ENCODE measurements at regions not wholly inside any gene's neighbourhood (a gene's known extent, or its start where the extent isn't known, plus 50 kb on each side); places are given as distances from the start of the nearest gene placed in this dataset.
"Not testable (repeated sequence)": the region's sequence is repeated elsewhere in the genome, so short reads cannot be mapped to it uniquely, and the experiment has no call there.

DNA sequence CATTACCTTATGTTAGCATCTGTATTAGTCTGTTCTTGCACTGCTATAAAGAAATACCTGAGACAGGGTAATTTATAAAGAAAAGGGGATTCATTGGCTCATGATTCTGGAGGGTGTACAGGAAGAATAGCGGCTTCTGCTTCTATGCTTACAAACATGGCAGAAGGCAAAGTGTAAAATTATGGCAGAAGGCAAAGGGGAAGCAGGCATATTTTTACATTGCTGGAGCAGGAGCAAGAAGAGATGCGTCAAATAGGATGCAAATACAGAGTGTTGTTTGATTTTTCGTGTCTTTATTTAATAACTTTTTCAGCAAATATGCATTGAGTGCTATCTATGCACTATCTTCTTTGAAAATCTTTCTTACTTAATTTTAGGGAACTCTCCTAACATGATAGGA is 210.7 kb upstream of the SSTR1 start:
- Mint-ChIP-seq H3K36me3 (no peaks in the 10 kb centered on the region), H3K9me3 (no peaks in the 10 kb centered on the region), H3K27me3 (no peaks in the 10 kb centered on the region), H3K4me3 (no peak overlapping the region), H3K4me1 (ENCODE audit: low read depth) (no peaks in the 10 kb centered on the region), H3K27ac (no peak overlapping the region)
- intact Hi-C loops (cut with micrococcal nuclease), result no loop called here
- no peak for DNase-seq
- CTCF ChIA-PET, result no interaction called here
- POLR2A ChIA-PET, result no interaction called here

DNA sequence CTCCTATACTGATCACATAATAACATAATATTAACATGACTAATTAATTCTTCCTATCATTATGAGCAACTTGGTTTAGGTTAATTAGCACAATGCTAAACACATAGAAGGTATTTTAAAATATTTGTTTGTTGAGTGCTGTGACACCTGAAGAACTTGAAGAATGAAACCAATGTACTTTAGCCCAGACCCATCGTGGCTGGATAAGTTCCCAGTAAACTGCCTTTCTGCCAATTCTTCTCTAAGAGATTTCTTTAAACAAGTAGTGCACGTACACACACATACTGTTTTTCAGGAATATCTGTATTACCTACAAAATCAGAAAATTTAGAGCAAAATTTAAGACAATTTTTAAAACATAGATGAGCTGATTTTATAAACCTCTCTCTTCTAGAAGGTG is 207.4 kb upstream of the SSTR1 start:
- Mint-ChIP-seq H3K36me3 (no peaks in the 10 kb centered on the region), H3K4me1 (ENCODE audit: low read depth) (no peaks in the 10 kb centered on the region), H3K9me3 (no peaks in the 10 kb centered on the region), H3K27ac (no peak overlapping the region), H3K4me3 (no peak overlapping the region), H3K27me3 (no peaks in the 10 kb centered on the region)
- POLR2A ChIA-PET, result no interaction called here
- no peak for DNase-seq
- CTCF ChIA-PET, result interaction anchor here (1.1 kb wide), 1 partner anchor 198 kb away, joined by 5 read pairs; no protein-coding TSS in a partner anchor
- intact Hi-C loops (cut with micrococcal nuclease), result no loop called here

- Mint-ChIP-seq H3K9me3 (no peaks in the 10 kb centered on the region), H3K4me1 (ENCODE audit: low read depth) (no peaks in the 10 kb centered on the region), H3K36me3 (no peaks in the 10 kb centered on the region), H3K27me3 (no peaks in the 10 kb centered on the region), H3K4me3 (no peak overlapping the region), H3K27ac (no peak overlapping the region)
- DNase-seq, result no peak
- intact Hi-C loops (cut with micrococcal nuclease), result no loop called here
- POLR2A ChIA-PET, result no interaction called here
- CTCF ChIA-PET, result no interaction called here
These were observed 206.2 kb upstream of the SSTR1 start for GRCh38 chr14:38001501-38001900.

DNA sequence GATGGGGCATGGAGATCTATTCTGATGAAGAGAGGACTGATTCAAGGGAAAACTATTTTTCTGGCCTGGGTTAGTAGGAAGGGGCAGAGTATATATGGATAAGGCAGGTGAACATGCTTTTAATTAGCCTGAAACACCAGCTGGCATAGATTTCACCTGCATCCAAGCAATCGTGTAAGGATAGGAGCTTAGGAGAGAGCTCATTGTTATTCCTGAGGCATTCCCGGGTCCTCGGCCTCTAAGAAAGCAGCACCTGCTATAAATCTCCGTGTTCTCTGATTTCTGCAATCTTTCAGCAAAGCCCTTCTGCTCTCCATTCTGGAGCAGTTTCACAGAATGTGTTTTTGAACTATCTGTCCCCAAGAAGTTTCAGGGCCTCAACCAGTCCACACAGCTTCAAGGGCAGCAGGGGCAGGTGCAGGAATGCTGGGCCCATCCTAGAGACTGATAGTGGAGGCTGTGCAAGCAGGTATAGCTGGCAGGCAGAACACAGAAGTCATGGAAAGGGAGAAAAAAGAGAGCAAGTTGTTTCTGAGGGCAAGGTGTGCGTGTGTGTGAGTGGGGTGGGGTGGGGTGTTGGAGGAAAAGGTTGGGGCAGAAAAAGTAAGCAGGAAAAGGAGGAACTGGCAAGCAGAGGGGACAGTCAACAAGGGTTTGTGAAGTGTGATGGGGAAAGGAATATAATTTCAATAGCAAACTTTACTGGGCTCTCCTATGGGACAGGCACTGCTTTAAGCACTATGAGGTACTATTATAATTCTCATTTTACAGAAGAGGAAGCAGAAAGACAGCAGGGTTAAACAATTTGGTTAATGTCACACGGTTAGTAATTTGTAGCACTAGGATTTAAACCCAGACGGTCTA is 203.7 kb upstream of the SSTR1 start:
- Mint-ChIP-seq H3K36me3 (no peaks in the 10 kb centered on the region), H3K4me3 (no peak overlapping the region), H3K27ac (no peak overlapping the region), H3K9me3 (no peaks in the 10 kb centered on the region), H3K27me3 (no peaks in the 10 kb centered on the region), H3K4me1 (ENCODE audit: low read depth) (no peaks in the 10 kb centered on the region)
- intact Hi-C loops (cut with micrococcal nuclease), result no loop called here
- DNase-seq, result no peak
- ChIA-PET CTCF (no interaction called here), POLR2A (no interaction called here)

GRCh38 chr14:38004610-38004879 is 203.2 kb upstream of the SSTR1 start:
- DNase-seq, result no peak
- intact Hi-C loops (cut with micrococcal nuclease), result no loop called here
- no peaks in the 10 kb centered on the region for H3K4me1 Mint-ChIP-seq (ENCODE audit: low read depth)
- H3K27ac Mint-ChIP-seq, result no peak overlapping the region
- H3K4me3 Mint-ChIP-seq, result no peak overlapping the region
- H3K36me3 Mint-ChIP-seq, result no peaks in the 10 kb centered on the region
- POLR2A ChIA-PET, result no interaction called here
- H3K27me3 Mint-ChIP-seq, result no peaks in the 10 kb centered on the region
- CTCF ChIA-PET, result no interaction called here
- no peaks in the 10 kb centered on the region for H3K9me3 Mint-ChIP-seq

DNA sequence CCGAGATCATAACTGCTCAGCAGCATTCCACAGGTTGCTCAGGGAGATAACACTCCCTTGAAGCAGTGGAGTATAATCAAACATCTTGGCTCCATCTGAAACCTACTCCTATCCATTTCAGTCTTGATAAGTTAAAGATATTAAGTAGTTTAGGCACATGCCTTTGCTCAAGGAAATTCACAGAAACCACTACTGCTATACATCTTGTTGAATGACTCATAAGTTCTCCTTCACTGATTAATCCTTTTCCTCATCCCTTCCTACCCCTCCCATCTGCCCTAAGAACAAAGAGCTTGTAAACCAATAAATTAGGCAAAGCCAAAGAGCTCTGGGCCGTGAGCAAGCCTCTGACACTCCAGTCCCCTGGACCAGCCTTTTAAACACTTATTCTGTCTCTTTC is 196.5 kb upstream of the SSTR1 start:
- intact Hi-C loops (cut with micrococcal nuclease); H3K4me3 Mint-ChIP-seq; H3K4me1 Mint-ChIP-seq (ENCODE audit: low read depth); POLR2A ChIA-PET; H3K27me3 Mint-ChIP-seq; CTCF ChIA-PET; H3K27ac Mint-ChIP-seq; H3K36me3 Mint-ChIP-seq; DNase-seq: not testable (repeated sequence)
- peaks cover 29% of the 10 kb centered on the region for H3K9me3 Mint-ChIP-seq

DNA sequence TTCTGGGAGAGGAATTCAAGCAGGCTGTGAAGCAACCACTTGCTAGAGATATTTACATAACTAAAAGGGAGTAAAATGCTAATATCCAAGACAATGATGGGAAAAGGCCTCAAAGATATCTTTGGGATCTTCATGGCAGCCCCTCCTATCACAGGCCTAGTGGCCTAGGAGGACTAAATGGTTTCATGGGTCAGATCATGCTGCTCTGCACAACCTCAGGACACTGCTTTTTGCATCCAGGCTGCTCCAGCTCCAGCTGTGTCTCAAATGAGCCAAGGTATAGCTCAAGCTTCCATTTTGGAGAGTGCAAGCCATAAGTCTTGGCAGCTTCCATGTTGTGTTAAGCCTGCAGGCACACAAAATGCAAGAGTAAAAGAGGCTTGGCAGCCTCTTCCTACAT is 195.6 kb upstream of the SSTR1 start:
- ChIA-PET POLR2A (no interaction called here), CTCF (no interaction called here)
- H3K9me3 Mint-ChIP-seq, result peaks cover 29% of the 10 kb centered on the region
- intact Hi-C loops (cut with micrococcal nuclease), result no loop called here
- peaks cover 5% of the 10 kb centered on the region for H3K36me3 Mint-ChIP-seq
- H3K4me3 Mint-ChIP-seq, result no peak overlapping the region
- DNase-seq, result no peak
- no peak overlapping the region for H3K27ac Mint-ChIP-seq
- no peaks in the 10 kb centered on the region for H3K4me1 Mint-ChIP-seq (ENCODE audit: low read depth)
- no peaks in the 10 kb centered on the region for H3K27me3 Mint-ChIP-seq

DNA sequence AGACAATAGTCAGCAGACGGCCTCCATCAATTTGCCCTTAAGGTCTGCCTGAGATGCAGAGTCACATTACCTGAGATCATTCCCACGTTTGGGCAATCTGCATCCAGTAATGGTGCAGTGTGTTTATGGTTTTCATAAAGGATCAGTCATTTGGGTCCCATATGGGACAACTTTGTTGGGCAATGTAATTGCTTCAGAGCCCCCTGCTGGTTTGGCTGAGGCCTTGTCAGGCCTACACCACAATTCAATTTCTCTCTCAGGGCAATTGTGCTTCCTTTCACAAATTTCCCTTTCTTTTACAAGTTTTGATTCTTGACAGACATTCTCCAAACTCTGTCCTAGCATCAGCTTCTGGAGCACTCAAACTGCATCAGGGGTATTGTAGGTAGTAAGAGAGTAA is 191.2 kb upstream of the SSTR1 start:
- ChIA-PET POLR2A (no interaction called here), CTCF (interaction anchor here (1.2 kb wide), 1 partner anchor 30 kb away, joined by 3 read pairs; no protein-coding TSS in a partner anchor)
- no peak for DNase-seq
- peaks cover 1% of the 10 kb centered on the region for H3K27me3 Mint-ChIP-seq
- intact Hi-C loops (cut with micrococcal nuclease), result no loop called here
- peaks cover 5% of the 10 kb centered on the region for H3K36me3 Mint-ChIP-seq
- H3K4me3 Mint-ChIP-seq, result no peak overlapping the region
- no peak overlapping the region for H3K27ac Mint-ChIP-seq
- H3K9me3 Mint-ChIP-seq, result peaks cover 20% of the 10 kb centered on the region
- no peaks in the 10 kb centered on the region for H3K4me1 Mint-ChIP-seq (ENCODE audit: low read depth)

- CTCF ChIA-PET, result no interaction called here
- Mint-ChIP-seq H3K4me3 (no peak overlapping the region), H3K27ac (no peak overlapping the region), H3K4me1 (ENCODE audit: low read depth) (no peaks in the 10 kb centered on the region), H3K27me3 (peaks cover 1% of the 10 kb centered on the region), H3K36me3 (peaks cover 15% of the 10 kb centered on the region), H3K9me3 (peaks cover 25% of the 10 kb centered on the region)
- intact Hi-C loops (cut with micrococcal nuclease), result no loop called here
- POLR2A ChIA-PET, result no interaction called here
- no peak for DNase-seq
These were observed 185.8 kb upstream of the SSTR1 start for GRCh38 chr14:38021861-38022260.

DNA sequence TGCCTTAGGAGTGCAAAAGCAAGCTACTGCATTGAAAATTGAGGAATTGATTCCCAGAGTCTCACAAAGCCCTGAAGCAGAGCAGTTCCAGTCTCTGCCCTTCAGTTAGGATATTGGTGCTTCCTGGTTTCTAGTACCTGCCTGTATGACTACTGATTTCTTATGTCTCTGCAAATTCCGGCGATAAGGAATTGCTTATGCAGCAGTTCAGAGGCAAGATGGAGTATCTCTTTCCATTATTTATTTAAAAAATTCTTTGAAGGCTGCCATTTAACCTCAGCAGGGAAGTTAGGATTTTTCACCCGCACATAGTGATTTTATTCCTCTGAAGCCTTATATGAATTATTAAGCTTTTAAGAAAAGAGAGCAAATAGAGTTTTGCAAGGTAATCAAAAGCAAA is 184.9 kb upstream of the SSTR1 start:
- peaks cover 15% of the 10 kb centered on the region for H3K36me3 Mint-ChIP-seq
- CTCF ChIA-PET, result interaction anchor here (1.0 kb wide), 1 partner anchor 175 kb away, joined by 3 read pairs; no protein-coding TSS in a partner anchor
- DNase-seq, result no peak
- H3K27me3 Mint-ChIP-seq, result peaks cover 1% of the 10 kb centered on the region
- H3K27ac Mint-ChIP-seq, result no peak overlapping the region
- H3K4me3 Mint-ChIP-seq, result no peak overlapping the region
- H3K9me3 Mint-ChIP-seq, result peaks cover 25% of the 10 kb centered on the region
- intact Hi-C loops (cut with micrococcal nuclease), result no loop called here
- no peaks in the 10 kb centered on the region for H3K4me1 Mint-ChIP-seq (ENCODE audit: low read depth)
- POLR2A ChIA-PET, result no interaction called here

DNA sequence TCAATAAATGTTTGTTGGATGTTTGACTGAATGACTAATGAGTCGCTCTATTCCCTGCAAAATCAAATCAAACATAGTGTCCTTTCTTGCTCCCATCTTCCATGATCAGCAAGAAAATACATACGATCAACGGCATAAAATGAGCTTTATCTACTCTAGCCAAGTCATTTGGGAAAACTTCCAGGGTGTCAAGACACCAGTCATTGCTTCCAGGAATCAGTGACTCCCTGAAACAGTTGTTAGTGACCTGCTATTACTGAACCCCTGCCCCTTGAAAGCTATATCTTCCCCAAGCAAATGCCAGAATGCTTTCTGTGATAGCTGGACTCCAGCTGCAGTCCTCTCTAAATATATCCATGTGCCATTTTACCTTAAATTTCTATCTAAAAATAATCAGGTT is 169.5 kb upstream of the SSTR1 start:
- DNase-seq, result no peak
- no peak overlapping the region for H3K27ac Mint-ChIP-seq
- intact Hi-C loops (cut with micrococcal nuclease), result no loop called here
- ChIA-PET CTCF (interaction anchor here (1.2 kb wide), 1 partner anchor 52 kb away, joined by 4 read pairs; no protein-coding TSS in a partner anchor), POLR2A (no interaction called here)
- no peak overlapping the region for H3K4me3 Mint-ChIP-seq
- H3K9me3 Mint-ChIP-seq, result no peaks in the 10 kb centered on the region
- no peaks in the 10 kb centered on the region for H3K27me3 Mint-ChIP-seq
- H3K4me1 Mint-ChIP-seq (ENCODE audit: low read depth), result peaks cover 8% of the 10 kb centered on the region
- no peaks in the 10 kb centered on the region for H3K36me3 Mint-ChIP-seq

GRCh38 chr14:38038986-38039385 is 168.7 kb upstream of the SSTR1 start:
- H3K4me1 Mint-ChIP-seq (ENCODE audit: low read depth), result peaks cover 8% of the 10 kb centered on the region
- ChIA-PET POLR2A (no interaction called here), CTCF (interaction anchor here (1.2 kb wide), 1 partner anchor 52 kb away, joined by 4 read pairs; no protein-coding TSS in a partner anchor)
- DNase-seq, result no peak
- no peaks in the 10 kb centered on the region for H3K27me3 Mint-ChIP-seq
- intact Hi-C loops (cut with micrococcal nuclease), result no loop called here
- H3K36me3 Mint-ChIP-seq, result no peaks in the 10 kb centered on the region
- H3K4me3 Mint-ChIP-seq, result no peak overlapping the region
- H3K27ac Mint-ChIP-seq, result no peak overlapping the region
- H3K9me3 Mint-ChIP-seq, result no peaks in the 10 kb centered on the region

DNA sequence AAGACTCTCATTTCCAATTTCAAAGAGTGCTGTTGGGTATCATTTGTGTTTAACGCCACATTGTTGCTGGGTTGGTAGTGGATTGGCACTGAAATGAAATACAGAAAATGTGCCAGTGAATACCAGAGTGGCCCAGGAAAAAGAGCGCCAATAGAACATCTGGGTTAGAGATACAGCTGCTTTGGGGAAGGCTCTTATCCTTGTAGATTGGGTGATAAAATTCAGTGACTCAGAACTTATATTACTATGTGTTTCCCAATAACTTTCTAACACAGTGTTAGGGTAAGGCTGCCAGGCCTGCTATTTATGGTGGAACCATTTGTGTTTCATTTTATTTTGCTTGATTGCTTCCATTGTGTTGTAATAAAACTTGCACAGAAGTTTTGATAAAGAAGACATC is 168.2 kb upstream of the SSTR1 start:
- intact Hi-C loops (cut with micrococcal nuclease), result no loop called here
- H3K9me3 Mint-ChIP-seq, result no peaks in the 10 kb centered on the region
- CTCF ChIA-PET, result interaction anchor here (1.2 kb wide), 1 partner anchor 53 kb away, joined by 4 read pairs; no protein-coding TSS in a partner anchor
- H3K4me3 Mint-ChIP-seq, result no peak overlapping the region
- no peaks in the 10 kb centered on the region for H3K27me3 Mint-ChIP-seq
- no peaks in the 10 kb centered on the region for H3K36me3 Mint-ChIP-seq
- peaks cover 8% of the 10 kb centered on the region for H3K4me1 Mint-ChIP-seq (ENCODE audit: low read depth)
- no peak for DNase-seq
- POLR2A ChIA-PET, result no interaction called here
- H3K27ac Mint-ChIP-seq, result no peak overlapping the region

All from activated CD4-positive, alpha-beta memory T cell treated with anti-CD3 and anti-CD28 coated beads for 36 hours (primary cell).